Esophagus squamous epithelium (tissue), 4 donors: ENCODE measurements at regions not wholly inside any gene's neighbourhood (a gene's known extent, or its start where the extent isn't known, plus 50 kb on each side); places are given as distances from the start of the nearest gene placed in this dataset.
"Not testable (repeated sequence)": the region's sequence is repeated elsewhere in the genome, so short reads cannot be mapped to it uniquely, and the experiment has no call there.

ENCODE experiments used
- POLR2A ChIP-seq, 4 donors: fragments of 450-650 bp; IDR thresholded peaks; one replicate each; pipeline ENCODE4 v1.6.1; 2017; ENCODE audit warnings: antibody characterized with exemption in 4 of 4, mild to moderate bottlenecking in 4 of 4, moderate library complexity in 3 of 4
- TF ChIP-seq, protein P1 (sequence below), 6 experiments: fragments of 450-650 bp in 4 of 6; fragments of 200-600 bp in 2 of 6; sonication (generic) in 2 of 6; IDR thresholded peaks; one replicate each; pipeline ENCODE4 v1.5.1; 2016 to 2019; ENCODE audit warnings: antibody characterized with exemption in 6 of 6, mild to moderate bottlenecking in 4 of 6, moderate library complexity in 4 of 6

DNA sequence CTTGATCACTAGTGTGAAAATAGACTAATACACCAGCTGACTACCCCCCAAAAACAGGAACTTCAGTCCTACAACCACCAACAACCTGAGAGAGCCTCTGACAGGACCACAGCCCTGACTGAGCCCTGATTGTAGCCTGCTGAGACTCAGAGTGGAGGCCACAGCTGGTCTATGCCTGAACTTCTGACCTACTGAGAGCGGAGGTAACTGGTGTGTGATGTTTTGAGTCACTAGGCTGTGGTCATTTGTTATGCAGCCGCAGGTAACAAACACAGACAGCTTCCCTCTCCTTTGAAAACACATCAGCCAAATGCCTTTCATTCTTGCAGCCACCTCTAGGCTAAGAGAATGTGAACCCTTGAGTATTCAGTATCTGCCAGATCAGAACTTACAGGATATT, 631.1 kb downstream of the PRIM2 start:
- TF ChIP-seq, protein P1, sequence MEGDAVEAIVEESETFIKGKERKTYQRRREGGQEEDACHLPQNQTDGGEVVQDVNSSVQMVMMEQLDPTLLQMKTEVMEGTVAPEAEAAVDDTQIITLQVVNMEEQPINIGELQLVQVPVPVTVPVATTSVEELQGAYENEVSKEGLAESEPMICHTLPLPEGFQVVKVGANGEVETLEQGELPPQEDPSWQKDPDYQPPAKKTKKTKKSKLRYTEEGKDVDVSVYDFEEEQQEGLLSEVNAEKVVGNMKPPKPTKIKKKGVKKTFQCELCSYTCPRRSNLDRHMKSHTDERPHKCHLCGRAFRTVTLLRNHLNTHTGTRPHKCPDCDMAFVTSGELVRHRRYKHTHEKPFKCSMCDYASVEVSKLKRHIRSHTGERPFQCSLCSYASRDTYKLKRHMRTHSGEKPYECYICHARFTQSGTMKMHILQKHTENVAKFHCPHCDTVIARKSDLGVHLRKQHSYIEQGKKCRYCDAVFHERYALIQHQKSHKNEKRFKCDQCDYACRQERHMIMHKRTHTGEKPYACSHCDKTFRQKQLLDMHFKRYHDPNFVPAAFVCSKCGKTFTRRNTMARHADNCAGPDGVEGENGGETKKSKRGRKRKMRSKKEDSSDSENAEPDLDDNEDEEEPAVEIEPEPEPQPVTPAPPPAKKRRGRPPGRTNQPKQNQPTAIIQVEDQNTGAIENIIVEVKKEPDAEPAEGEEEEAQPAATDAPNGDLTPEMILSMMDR (IDR thresholded peaks at IDR 0.05) = not testable (repeated sequence)
- not testable (repeated sequence) for TF ChIP-seq POLR2A (IDR thresholded peaks at IDR 0.05)
